HG03066 (cell line): ENCODE measurements at regions not wholly inside any gene's neighbourhood (a gene's known extent, or its start where the extent isn't known, plus 50 kb on each side); places are given as distances from the start of the nearest gene placed in this dataset.

ENCODE experiments used
- ATAC-seq: cut with Tn5 transposase; IDR thresholded peaks from one replicate; pipeline ENCODE4 v1.9.1; 2021; ENCODE audit warnings: low read depth; ENCODE audit not compliant: unreplicated experiment

DNA sequence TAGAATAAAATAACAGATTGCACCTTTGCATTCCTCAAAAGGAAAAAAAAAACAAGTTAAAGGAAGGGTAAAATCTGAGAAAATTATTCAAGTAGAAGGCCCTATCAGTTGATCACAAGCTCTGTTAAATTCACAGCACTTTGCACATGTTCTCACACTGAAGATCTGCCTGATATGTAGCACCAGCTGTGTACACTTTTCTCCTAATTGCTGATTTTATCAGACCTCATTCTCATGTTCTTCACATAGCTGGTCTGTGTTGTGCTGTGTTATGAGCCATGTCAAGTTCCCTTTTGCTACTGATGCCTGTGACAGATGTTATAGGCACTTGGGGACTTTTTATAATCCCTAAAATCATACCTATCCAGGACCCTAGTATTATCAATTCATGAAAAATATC is 390.4 kb upstream of the PRR16 start:
- no peak for ATAC-seq

DNA sequence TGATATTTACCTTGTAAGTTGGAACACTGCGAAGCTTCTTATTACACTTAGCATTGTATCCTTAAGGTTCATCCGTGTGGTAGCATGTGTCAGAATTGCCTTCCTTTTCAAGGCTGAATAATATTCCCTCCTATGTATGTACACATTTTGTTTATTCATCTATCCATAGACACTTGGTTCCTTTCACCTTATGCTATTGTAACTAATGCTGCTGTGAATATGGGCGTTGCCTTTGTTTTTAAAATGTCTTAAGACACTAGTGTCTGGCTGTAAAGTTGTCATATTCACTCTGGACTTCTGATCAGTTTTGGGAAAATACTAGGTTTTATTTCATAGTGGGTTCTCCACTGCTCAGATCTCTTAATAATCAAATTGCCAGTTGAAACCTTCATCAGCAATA is 383.3 kb upstream of the PRR16 start:
- no peak for ATAC-seq

DNA sequence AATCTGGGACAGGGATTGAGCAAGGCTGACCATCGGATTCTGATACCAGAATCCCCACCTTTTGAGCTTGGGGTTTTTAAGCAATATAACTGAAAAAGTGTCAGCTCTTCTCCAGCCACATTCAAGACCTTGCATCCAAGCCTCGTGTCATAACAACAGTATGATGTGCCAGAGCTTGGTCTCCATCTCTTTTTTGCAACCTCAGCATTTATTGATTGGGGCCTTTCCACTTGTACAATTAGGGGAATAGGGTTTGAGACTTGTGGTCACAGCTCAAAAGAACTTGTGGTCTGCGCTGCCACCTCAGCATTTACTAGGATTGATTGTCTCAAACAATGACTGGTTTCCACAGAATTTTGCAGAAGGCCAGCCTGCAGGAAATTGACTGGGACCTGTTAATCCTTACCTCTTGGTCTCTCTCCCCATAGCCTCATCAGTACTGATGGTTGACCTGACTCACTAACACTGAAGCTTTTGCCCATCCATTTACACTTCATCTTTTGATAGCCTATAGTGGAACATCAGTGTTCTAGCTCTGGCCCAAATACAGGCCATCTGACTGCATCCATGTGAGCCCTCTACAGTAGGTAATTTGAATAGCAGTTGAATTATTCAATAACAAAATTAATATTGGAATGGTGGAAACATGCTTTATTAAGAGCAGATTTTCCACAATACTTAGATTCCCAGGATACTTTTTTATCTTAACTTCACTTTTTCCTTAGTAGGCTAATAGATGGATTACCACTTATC is 381.6 kb upstream of the PRR16 start:
- ATAC-seq, result no peak

DNA sequence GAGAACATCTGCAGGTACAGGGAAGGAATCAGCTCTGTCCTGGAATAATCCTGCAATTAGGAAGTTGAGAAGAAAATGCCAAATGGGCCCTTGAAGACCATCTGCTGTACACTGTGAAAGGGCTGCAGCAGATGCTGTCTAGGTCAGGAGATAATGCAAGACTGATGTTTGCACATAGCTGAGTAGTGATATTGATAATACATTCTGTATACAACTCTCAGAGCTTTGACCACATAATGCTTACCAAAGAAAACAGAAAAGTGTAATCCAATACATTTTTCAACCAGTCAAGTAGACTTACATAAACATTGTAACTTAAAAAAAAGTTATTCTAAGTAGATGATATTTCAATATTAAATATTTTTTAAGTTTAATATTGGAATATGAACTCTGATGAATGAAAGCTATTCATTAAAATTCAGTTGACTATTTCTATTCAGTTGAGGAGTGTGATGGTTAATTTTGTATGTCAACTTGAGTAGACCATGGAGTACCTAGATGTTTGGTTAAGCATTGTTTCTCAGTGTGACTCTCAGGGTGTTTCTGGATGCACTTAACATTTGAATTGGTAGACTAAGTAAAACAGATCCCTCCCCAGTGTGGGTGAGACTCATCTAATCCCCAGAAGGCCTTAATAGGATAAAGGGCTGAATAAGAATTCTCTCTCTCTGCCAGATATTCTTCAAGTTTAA is 380.1 kb upstream of the PRR16 start:
- no peak for ATAC-seq

DNA sequence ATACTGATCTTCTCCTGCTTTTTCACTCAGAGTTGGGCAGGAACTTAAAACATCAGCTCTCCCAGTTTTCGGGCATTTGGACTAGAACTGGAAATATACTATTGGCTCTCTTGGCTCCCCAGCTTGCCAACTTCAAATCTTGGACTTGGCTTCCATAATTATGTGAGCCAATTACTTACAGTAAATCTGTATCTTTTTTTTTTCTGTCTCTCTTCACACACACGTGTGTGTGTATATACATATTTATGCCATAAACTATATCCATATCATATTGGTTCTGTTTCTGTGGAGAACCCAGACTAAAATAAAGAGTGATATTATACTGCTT is 379.6 kb upstream of the PRR16 start:
- no peak for ATAC-seq

DNA sequence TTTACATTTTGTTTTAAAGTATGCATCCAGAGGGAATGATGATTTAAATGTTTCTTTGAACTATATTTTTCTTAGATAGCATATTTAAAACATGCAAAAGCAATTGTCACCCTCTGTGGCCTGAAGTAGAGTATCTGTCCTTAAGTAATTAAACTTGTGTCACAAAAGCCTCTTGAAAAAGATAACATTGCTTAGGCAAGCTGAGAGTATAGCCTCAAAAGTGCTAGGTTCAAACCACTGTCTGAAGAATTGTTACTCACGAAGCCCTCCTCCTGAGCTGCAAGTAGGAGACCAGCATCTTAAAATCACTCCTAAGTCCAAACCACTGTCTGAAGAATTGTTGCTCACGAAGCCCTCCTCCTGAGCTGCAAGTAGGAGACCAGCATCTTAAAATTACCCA is 378.0 kb upstream of the PRR16 start:
- ATAC-seq, result no peak

DNA sequence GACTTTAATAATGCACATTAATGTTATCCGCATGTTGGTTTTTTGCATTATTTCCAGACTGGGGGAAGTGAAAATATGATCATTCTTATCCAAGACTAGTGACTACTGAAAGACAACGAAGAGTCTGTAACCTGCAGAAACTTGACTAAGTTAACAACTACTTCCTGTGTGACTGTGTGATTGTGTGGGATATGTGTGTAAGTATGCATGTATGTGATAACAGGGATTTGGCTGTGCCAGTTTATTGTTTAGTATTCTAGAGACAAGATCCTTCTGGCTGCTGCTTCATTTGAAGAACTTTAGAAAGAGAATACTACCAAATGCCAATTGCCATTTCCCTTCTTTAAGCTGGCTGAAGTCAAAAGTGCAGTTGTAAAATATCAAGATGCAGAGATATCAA is 375.7 kb upstream of the PRR16 start:
- no peak for ATAC-seq

DNA sequence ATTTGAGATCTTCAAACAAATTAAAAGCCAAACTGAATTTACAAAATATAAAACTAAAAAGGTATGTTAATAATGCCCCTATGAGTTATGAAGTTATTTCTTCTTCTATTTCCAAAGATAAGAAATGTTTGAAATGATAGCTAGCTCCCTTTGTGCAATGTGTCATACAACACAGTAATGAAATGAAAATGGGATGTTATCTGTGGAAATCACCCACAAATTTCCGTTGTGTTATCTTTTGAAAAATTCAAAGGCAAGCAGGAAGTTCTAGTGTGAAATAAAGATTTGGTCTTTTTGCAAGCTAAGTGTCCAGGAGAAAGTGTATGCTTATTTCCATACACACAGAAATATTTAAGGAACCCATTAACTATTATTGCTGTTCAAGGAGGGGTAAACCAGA is 375.3 kb upstream of the PRR16 start:
- no peak for ATAC-seq

DNA sequence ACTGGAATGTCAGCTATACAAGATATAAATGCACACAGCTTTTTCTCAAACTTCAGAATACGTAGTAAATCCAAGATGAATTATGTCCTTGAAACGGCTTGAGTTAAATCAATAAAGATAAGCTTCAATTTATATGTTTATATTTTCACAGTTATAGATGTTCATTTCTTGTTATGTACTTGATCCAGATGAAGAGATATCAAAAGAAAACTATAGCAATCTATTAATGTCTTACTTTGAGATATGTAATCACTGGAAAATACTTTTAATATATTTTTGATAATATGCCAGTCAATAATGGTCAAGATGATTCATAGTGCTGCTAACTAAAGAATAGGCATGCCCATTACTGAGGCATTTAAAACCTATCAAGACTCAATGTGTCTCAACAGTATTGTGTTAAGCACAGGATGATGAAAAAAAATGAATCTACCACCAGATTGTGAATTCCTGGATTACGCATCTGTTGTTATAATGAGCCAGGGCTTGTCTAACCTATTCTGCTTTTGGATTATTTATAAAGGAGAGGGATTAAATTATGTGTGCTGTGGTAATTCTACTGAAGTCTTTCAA is 372.6 kb upstream of the PRR16 start:
- no peak for ATAC-seq

DNA sequence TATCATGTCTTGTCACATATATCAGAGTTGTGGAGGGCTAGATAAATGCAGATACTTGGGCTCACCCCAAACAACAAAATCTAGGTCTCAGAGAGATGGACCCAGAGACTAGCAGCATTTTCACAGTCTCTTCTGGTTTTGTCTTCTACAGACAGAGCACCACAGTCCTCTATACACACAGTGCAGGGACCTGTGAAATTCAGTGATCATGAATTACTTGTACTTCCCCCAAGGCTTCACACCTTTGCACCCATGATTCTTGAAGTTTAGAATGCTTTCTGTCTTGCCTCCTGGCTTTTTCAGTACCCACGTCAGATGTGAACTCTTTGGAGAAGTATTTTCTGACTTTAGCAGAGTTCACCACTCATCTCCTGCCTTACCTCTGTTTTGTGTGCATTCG is 371.5 kb upstream of the PRR16 start:
- ATAC-seq, result no peak

DNA sequence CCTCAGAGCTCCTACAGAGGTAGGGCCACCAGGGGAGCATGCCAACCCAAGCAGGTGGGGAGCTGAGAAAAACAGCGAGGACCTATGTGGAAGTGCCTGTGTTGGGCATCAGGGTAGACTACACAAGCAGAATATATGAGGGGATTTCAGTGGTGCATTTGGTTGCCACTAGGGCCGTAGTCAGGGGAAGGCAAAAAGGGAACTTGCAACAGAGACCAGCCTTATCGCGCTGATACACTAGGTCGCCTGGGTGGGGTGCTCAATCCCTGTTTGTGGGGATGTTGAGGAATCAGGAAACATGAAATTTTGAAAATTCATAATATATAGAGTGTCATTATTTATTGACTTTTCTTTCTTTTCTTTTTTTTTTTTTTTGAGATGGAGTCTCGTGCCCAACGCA is 370.9 kb upstream of the PRR16 start:
- ATAC-seq, result no peak

DNA sequence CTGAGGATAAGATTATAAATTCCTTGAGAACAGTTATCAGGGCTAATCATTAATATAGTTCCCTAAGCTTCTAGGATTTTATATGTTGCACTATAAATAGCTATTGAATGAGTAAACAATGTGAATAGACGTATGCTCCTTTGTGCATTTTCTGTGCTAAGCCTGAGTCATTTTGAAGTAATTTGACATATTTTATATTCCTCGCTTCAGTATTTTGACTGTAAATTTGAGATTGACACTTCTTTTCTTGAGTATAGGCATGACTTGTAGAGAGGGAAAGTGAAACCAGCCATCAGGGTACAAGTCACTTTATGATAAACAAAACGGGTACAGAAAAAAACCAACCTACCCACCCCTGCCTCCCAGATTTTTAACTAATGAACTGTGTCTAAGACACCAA is 367.7 kb upstream of the PRR16 start:
- ATAC-seq, result no peak

DNA sequence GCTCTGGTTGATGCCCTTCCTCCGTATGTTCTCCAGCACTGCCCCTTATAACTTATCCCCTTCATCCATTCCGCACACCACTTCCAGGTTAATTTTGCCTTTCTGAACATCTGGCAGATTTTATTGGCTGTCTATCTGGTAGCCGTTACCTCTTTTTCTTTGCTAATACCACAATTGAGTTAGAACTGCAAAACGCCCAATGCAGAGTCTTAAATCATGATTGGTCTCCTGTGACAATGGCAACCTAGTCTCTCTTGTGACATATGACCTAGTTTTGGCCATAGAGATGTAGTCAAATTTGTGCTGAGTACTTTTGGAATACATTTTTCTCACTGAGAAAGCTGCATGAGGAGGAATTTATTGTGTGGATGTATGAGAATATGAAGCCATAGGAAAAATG is 365.7 kb upstream of the PRR16 start:
- no peak for ATAC-seq

DNA sequence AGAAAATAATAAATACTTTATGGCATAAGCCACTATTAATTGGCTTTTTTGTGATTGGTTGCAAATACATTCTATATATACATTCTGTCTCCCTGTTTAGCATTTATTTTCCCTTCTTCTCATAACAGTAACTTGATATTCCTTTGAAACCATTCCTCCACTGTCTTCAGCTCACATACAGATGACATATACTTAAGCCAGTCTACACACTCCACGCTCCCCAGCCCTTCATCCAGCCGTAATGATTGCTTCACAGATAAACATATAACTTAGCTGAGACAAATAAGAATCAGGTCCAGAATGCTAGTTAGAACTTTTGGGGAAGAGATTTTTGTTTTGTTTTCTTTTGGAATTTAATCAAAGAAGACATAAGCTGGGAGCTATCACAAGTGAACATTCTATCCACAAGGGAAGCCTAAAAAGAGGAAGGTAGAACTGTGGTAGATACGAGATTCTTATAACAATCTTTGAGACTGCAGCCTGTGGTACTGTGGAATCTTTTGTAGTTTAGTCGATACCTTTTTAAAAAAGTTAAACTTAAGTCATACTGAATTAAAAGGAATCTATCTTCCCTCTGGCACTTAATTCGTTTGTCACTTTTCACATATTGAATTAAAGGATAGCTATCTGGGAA is 365.1 kb upstream of the PRR16 start:
- ATAC-seq, result no peak

DNA sequence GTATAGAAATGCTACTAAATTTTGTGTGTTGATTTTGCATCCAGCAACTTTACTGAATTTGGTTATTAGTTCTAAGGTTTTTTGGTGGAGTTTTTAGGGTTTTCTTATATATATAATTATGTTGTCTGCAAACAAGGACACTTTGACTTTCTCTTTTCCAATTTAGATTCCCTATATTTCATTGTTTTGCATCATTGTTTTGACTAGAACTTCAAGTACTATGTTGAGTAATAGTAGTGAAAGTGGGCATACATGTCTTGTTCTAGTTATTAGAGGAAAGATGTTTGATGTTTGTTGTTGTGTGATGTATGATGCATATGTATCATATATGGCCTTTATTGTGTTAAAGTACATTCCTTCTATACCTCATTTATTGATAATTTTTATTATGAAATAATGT is 362.3 kb upstream of the PRR16 start:
- ATAC-seq, result no peak

DNA sequence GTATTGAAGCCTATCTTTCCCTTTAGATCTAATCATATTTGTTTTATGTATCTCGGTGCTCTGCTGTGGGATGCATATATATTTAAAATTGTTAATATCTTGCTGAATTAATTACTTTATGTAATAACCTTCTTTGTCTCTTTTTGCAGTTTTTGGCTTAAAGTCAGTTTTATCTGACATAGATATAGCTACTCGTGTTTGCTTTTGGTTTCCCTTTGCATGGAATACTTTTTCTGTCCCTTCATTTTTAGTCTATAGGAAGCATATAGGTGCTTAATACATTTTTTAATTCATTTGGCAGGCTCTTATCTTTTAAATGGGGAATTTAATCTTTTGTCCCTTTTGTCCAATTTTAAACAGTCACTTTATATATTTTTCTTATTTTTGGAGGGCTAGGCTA is 360.6 kb upstream of the PRR16 start:
- no peak for ATAC-seq

DNA sequence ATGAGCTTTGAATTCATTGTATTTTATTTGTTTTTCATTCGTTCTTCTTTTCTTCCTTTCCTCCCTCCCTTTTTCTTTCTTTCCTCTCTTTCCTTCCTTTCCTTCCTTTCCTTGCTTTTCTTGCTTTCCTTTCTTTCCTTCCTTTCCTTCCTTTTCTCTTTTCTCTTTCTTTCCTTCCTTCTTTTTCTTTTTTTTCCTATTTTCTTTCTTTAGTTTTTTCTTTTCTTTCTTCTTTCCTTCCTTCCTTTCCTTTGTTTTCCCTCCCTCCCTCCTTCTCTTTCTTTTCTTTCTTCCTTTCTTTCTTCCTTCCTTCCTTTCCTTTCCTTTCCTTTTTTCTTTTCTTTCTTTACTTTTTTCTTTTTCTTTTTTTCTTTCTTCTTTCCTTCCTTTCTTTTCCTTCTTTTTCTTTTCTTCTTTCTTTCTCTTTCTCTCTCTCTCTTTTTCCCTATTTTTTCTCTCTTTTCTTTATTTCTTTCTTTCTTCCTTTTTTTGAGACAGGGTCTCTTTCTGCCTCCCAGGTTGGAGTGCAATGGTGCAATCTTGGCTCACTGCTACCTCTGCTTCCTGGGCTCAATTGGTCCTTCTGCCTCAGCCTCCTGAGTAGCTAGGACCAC is 357.1 kb upstream of the PRR16 start:
- ATAC-seq, result no peak

DNA sequence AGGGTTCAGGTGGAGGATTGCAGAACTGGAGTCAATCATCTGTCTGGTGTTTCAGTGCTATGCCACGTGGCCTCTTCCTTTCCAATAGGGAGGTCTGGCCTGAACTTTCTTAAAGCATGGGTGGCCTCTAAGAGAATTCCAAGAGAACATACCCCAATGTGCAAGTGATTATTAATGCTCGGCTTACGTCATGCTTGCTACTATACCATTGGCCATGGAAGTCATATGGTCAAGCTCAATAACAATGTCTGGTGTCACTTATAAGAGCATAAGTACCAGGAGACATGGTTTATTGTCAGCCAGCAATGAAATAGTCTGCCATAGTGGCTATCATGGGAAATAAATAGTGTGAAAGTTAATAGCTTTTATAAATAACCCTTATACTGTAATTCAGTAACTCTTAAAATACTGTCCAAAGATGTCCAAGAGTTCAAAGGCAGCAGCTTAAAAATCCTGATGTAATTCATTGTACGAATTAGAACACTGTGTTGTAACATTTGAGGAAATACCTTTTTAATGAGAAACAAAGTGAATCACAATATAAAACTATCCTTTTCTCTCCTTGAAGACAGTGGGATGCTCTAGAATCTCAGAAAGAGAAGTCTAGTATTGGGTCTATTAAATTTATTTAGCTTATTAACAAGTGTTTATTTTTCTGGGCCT is 355.4 kb upstream of the PRR16 start:
- no peak for ATAC-seq

DNA sequence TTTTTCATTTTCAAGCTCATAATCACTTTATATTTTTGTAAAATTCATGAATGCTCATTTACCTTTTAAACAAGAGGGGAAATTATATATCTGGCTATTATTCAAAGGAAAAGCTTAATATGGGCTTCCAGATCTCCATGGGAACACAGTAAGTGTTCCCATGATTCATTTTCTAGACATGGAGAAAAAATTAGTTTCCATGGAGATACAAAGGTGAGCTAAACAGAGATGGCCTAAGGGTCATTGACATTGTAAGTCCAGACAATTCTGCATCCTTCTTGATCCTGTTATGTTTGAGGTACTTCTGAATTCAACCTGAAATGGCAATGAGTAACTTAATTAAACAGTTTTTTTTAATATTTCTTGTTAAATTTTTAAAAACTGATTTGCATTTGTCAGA is 341.4 kb upstream of the PRR16 start:
- ATAC-seq, result no peak

DNA sequence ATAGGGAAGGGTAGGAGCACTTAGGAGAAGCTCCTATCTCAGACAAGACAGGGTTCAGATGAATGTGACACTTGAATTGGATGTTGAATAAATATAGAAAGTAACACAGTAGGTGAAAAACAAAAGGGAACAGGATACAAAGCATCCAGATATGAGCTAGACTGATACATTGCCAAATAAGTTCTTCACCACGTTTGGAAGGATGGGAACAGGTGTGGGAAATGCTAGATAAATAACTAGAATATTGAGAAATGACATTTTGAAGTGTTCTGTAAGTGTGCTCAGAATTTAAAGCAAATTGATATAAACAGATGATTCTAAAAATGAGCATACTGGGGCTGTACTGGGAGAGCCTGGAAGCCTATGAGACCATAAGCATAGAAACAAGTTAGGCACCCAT is 340.1 kb upstream of the PRR16 start:
- no peak for ATAC-seq

DNA sequence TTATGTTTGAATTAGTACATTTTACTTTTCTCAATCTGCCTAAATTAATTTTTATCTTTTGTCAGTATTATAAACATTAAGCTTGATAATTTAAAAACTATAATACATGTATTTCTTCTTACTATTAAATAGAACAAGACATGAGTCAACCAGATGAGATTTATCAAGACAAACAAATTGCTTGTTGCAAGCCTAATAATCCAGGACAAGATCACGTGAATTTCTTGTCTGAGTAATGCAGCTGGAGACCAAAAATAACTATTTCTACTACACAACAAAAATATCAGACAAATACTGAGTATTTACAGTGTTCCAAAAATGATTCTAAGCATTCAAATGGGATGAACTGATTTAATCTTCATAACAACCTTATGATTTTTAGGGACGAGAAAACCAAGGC is 339.1 kb upstream of the PRR16 start:
- ATAC-seq, result no peak
